IPS-18a (cell line): ENCODE measurements at regions not wholly inside any gene's neighbourhood (a gene's known extent, or its start where the extent isn't known, plus 50 kb on each side); places are given as distances from the start of the nearest gene placed in this dataset.
"Not testable (repeated sequence)": the region's sequence is repeated elsewhere in the genome, so short reads cannot be mapped to it uniquely, and the experiment has no call there.

Experiments
- H3K27ac ChIP-seq: one replicate; pipeline ENCODE4 v1.5.1; 2013; ENCODE audit warnings: low read length
- H3K27me3 ChIP-seq: one replicate; pipeline ENCODE4 v1.6.1; 2013; ENCODE audit warnings: mild to moderate bottlenecking, low read length; ENCODE audit not compliant: control insufficient read depth, insufficient read depth
- H3K36me3 ChIP-seq: one replicate; pipeline ENCODE4 v1.6.1; 2013; ENCODE audit warnings: low read depth, low read length; ENCODE audit not compliant: control insufficient read depth
- H3K4me1 ChIP-seq: one replicate; pipeline ENCODE4 v1.6.1; 2013; ENCODE audit warnings: low read depth, low read length; ENCODE audit not compliant: control insufficient read depth
- H3K4me3 ChIP-seq: one replicate; pipeline ENCODE4 v1.5.1; 2013; ENCODE audit warnings: low read length
- H3K9ac ChIP-seq: one replicate; pipeline ENCODE4 v1.6.1; 2013; ENCODE audit warnings: mild to moderate bottlenecking, low read length, moderate library complexity
- H3K9me3 ChIP-seq: one replicate; pipeline ENCODE4 v1.6.1; 2013; ENCODE audit warnings: low read depth, low read length; ENCODE audit not compliant: control insufficient read depth

DNA sequence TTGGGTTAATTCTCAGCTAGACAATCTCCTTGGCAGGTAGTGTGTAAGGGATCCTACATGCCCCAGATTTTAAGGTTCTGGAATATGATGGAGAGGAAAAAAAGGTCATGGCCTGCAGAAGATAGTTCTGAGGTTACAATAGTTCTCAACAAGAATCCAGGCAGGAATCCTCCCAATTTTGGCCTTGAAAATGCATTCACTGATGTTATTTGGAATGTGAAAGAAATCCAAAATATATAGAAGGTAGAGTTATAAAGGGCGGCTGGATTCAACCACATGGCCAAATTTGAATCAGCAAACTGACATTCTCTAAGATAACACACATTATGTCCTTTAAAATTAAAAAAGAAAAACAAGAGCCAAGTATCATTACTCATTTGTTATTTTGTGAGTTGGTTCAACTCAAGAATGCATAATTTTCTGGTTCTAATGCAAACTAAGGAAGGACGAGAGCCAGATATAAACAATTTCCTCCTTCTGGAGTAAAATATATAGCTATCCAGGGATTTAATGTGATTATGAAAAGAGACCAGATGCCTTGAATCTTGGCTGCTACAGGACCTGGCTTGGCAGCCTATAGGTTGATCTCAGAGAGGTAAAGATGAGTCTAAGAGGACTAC lies 177.0 kb upstream of the G2E3 start:
- Histone ChIP-seq H3K4me3 (no peak overlapping the region), H3K36me3 (no peaks in the 10 kb centered on the region), H3K27me3 (no peaks in the 10 kb centered on the region), H3K27ac (no peak overlapping the region), H3K9me3 (no peaks in the 10 kb centered on the region), H3K9ac (no peak overlapping the region), H3K4me1 (no peaks in the 10 kb centered on the region)

DNA sequence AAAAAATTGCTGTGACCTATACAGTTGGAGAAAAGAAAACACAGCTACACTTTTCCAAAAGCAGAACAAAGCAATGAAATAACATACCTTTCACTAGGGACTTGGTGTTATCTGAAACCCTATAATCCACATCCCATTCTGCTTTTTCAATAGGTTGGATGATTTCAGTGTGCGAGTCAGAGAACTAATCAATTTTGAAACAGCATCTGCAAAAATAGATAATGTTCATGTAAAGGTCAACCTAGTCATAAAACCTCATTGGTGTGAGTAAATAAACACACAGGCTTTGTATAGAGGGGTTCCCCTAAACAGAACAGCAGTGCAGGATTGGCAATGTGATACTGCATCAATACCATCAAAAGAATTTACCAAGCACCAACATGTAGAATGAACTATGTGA lies 173.0 kb upstream of the G2E3 start:
- Histone ChIP-seq H3K9me3 (no peaks in the 10 kb centered on the region), H3K27ac (no peak overlapping the region), H3K27me3 (no peaks in the 10 kb centered on the region), H3K36me3 (no peaks in the 10 kb centered on the region), H3K4me1 (no peaks in the 10 kb centered on the region), H3K9ac (no peak overlapping the region), H3K4me3 (no peak overlapping the region)

DNA sequence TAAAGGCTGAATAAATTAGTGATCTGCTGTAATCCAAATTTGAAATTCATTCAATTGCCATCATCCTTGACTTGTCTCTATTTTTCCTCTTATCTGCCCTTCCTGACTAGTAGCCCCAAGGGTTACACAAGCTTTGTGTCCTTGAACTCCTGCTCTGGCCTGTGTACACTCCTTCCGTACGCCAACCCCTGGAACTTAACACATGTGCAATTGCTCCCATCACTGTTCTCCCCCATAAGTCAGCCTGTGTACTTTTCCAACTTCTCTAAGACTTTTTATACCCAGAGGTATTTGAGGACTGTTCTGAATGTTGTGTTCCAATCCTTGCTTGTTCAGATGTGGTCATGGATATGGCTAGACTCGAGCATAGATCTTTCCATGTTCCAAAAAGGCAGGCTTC lies 171.1 kb upstream of the G2E3 start:
- Histone ChIP-seq H3K9me3 (no peaks in the 10 kb centered on the region), H3K27ac (no peak overlapping the region), H3K4me1 (no peaks in the 10 kb centered on the region), H3K9ac (no peak overlapping the region), H3K27me3 (no peaks in the 10 kb centered on the region), H3K4me3 (no peak overlapping the region), H3K36me3 (no peaks in the 10 kb centered on the region)

DNA sequence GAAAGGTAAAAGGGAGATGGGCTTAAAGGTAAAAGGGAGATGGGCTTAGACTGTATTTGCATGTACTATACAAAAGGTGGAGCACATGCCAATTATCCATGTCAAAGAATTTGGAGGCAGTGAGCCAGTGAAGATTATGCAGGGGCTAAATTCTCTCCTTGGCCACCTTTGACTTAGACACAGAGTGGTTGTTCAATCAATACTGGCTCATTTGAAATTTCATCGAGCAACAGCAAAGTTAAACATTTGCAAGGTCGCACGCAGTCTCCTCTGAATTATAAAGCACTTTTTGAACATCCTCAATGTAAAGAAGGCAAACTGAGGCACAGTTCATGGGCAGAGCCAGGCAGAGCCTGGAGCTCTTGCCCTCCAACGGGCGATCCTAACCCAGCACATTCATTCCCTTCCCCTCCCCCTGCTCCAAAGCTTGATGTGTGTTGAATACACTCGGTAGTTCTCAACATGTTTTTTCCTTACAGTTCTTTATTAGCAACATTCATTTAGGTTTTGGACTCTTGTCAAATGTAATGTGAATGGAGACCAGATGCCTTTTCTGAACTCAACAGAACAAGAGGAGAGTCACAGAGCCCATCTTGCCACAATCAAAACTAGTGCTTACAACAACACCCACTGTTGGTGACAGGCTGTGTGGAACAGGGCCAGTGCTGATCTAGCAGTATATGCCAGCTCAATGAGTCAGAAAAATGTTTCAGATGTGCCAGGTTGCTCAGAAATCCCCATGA lies 169.7 kb upstream of the G2E3 start:
- no peak overlapping the region for H3K27ac ChIP-seq
- H3K4me1 ChIP-seq: no peaks in the 10 kb centered on the region
- H3K9me3 ChIP-seq: no peaks in the 10 kb centered on the region
- H3K27me3 ChIP-seq: no peaks in the 10 kb centered on the region
- no peak overlapping the region for H3K4me3 ChIP-seq
- H3K9ac ChIP-seq: no peak overlapping the region
- H3K36me3 ChIP-seq: no peaks in the 10 kb centered on the region

DNA sequence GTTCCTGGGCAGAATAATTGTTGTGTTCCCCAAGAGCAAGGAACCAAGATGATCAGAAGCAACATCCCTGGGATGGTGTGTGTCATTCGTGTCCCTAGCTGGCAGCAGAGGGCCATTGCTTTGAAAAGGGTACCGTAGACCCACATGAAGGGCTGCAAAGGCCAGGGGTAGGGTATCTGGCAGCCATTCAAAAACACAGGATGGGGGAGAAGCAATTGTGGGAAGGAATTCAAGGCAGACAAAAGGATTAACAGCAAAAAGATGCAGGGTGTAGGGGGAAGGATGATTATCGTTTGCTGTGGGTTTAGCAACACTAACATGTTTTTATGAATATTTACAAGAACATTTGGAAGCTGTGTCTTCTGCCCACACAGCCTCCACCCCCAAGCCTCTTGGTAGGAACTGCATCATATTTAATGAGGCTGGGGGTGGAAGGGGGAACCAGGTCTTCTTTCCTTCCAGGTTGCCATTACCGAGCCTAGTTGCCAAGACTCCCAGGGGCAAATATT lies 169.0 kb upstream of the G2E3 start:
- Histone ChIP-seq H3K9me3 (no peaks in the 10 kb centered on the region), H3K27ac (no peak overlapping the region), H3K36me3 (no peaks in the 10 kb centered on the region), H3K9ac (no peak overlapping the region), H3K4me1 (no peaks in the 10 kb centered on the region), H3K27me3 (no peaks in the 10 kb centered on the region), H3K4me3 (no peak overlapping the region)

DNA sequence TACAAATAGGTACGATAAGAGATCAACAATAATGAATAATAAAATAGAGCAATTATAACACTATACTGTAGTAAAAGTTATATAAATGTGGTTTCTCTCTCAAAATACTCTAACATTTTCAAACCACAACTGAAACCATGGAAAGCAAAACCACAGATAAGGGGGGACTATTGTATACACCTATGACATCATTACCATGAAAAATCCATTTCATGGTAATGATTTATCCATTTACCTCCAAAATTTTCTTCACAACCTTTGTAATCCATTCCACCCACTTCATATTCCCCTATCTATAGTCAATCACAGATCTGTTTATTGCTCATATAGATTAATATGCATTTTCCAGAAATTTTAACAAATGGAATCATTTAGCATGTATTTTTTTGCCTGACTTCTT lies 163.9 kb upstream of the G2E3 start:
- H3K4me1 ChIP-seq: no peaks in the 10 kb centered on the region
- no peak overlapping the region for H3K27ac ChIP-seq
- no peak overlapping the region for H3K9ac ChIP-seq
- no peaks in the 10 kb centered on the region for H3K27me3 ChIP-seq
- H3K4me3 ChIP-seq: no peak overlapping the region
- no peaks in the 10 kb centered on the region for H3K9me3 ChIP-seq
- no peaks in the 10 kb centered on the region for H3K36me3 ChIP-seq

DNA sequence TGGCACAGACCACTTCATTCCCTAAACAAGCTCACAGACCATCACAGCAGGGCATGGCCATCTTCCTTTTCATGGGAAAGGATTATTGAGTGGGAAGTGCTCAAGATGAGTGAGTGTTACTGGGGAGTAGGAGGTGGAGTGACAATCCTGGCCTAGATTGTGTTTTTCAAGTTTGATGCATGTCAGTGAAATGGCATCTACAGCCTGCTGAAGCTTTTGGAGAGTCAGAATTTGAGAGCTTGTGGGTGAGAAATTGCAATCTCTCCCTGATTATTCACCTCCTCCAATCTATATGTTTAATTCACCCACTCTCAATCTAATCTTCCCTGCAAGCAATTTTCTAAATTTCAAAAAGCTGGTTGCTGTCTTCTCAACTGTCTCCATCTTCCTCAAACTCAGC lies 156.1 kb upstream of the G2E3 start:
- Histone ChIP-seq H3K36me3 (no peaks in the 10 kb centered on the region), H3K27me3 (no peaks in the 10 kb centered on the region), H3K9me3 (no peaks in the 10 kb centered on the region), H3K4me1 (no peaks in the 10 kb centered on the region), H3K9ac (no peak overlapping the region), H3K4me3 (no peak overlapping the region), H3K27ac (no peak overlapping the region)

DNA sequence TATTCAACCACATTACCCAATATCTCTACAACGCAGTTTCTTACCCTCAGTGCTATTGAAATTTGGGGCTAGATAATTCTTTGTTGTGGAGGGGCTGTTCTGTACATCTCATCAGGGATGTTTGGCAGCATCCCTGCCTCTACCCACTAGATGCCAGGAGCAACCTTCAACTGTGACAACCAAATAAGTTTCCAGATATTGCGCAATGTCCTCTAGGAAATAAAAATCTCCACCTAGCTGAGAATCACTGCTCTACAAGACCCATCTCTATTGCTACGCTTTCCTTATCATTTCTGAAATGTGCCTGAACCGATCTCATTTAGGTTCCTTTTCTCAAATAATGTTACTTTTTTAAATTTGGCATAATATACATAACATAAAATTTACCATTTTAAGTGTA lies 155.2 kb upstream of the G2E3 start:
- Histone ChIP-seq H3K9me3 (no peaks in the 10 kb centered on the region), H3K27me3 (no peaks in the 10 kb centered on the region), H3K9ac (no peak overlapping the region), H3K4me3 (no peak overlapping the region), H3K36me3 (no peaks in the 10 kb centered on the region), H3K4me1 (no peaks in the 10 kb centered on the region), H3K27ac (no peak overlapping the region)

DNA sequence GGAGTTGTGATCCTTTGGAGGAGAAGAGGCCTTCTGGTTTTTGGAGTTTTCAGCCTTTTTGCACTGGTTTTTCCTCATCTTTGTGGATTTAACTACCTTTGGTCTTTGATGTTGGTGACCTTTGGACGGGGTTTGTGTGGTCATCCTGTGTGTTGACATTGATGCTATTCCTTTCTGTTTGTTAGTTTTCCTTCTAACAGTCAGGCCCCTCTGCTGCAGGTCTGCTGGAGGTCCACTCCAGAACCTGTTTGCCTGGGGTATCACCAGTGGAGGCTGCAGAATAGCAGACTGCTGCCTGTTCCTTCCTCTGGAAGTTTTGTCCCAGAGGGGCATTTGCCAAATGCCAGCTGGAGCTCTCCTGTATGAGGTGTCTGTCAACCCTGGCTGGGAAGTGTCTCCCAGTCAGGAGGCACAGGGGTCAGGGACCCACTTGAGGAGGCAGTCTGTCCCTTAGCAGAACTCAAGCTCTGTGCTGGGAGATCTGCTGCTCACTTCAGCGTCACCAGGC lies 149.4 kb upstream of the G2E3 start:
- H3K9me3 ChIP-seq, H3K9ac ChIP-seq, H3K27ac ChIP-seq, H3K27me3 ChIP-seq, H3K4me1 ChIP-seq, H3K36me3 ChIP-seq, H3K4me3 ChIP-seq: not testable (repeated sequence)

DNA sequence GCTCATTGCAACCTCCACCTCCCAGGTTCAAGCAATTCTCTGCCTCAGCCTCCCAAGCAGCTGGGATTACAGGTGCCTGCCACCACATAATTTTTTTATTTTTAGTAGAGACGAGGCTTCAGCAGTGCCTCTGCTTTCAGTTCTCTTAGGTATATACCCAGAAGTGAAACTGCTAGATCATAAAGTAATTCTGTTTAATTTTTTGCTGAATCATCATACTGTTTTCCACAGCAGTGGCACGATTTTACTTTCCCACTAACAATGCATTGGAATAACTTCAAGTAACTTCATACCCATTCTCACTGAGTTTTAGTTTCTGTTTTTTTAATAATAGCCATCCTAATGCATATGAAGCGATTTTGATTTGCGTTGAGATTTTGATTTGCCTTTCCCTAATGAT lies 148.0 kb upstream of the G2E3 start:
- Histone ChIP-seq H3K36me3 (no peaks in the 10 kb centered on the region), H3K4me1 (no peaks in the 10 kb centered on the region), H3K27ac (no peak overlapping the region), H3K27me3 (no peaks in the 10 kb centered on the region), H3K9me3 (no peaks in the 10 kb centered on the region), H3K9ac (no peak overlapping the region), H3K4me3 (no peak overlapping the region)

DNA sequence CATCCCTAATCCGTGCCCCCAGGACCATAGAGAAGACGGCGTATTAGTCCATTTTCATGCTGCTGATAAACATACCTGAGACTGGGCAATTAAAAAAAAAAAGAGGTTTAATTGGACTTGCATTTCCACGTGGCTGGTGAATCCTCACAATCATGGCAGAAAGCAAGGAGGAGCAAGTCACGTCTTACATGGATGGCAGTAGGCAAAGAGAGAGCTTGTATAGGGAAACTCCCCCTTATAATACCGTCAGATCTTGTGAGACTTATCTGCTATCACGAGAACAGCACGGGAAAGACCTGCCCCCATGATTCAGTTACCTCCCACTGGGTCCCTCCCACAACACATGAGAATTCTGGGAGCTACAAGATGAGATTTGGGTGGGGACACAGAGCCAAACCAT lies 145.8 kb upstream of the G2E3 start:
- H3K9me3 ChIP-seq, H3K4me1 ChIP-seq, H3K9ac ChIP-seq: not testable (repeated sequence)

DNA sequence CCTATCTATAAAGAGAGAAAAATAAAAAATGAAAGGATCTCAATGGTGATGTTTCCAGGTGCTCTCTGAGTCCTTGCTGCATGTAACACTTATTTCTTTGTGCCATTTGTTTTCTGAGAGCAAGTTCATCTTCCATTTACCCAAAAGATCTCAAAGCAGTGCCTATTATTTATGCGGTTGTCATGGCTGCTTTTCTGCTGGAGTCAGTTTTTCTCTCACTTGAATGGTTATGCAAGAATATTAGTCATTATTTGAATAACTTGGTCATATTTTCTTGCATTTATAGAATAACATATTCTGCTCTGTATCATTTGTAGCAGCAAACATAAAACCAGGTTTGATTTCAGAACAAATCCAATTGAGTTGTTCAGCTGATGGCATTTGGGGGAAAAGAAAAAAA lies 141.8 kb upstream of the G2E3 start:
- H3K27ac ChIP-seq: no peak overlapping the region
- no peaks in the 10 kb centered on the region for H3K36me3 ChIP-seq
- H3K4me3 ChIP-seq: no peak overlapping the region
- no peak overlapping the region for H3K9ac ChIP-seq
- H3K27me3 ChIP-seq: no peaks in the 10 kb centered on the region
- peaks cover 5% of the 10 kb centered on the region for H3K4me1 ChIP-seq
- H3K9me3 ChIP-seq: no peaks in the 10 kb centered on the region

More for the DNA sequence above, 145.8 kb upstream of the G2E3 start:
- H3K27ac ChIP-seq, H3K4me3 ChIP-seq, H3K36me3 ChIP-seq, H3K27me3 ChIP-seq: not testable (repeated sequence)
